ENCODE measurements at regions not wholly inside any gene's neighbourhood (a gene's known extent, or its start where the extent isn't known, plus 50 kb on each side); places are given as distances from the start of the nearest gene placed in this dataset.

DNA sequence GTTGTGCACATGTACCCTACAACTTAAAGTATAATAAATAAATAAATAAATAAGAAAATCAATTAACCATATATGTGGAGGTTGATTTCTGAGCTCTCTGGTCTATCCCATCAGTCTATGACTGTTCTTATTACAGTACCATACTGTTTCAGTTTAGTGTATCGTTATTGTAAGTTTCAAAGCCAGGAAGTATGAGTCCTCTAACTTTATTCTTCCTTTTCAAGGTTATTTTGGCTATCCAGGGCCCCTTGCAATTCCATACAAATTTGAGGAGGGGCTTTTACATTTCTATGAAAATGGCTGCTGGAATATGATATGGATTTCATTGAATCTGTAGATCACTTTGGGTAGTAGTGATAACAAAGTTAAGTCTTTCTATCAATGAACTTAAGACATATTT, 96.9 kb upstream of the BCL9 start:
- H3K27me3 ChIP-seq: no peaks in the 10 kb centered on the region
- no peak for DNase-seq (ENCODE audit: low read depth in 1 of 2, low spot score in 1 of 2)
- H3K27ac ChIP-seq: no peak overlapping the region
- no peaks in the 10 kb centered on the region for H3K9me3 ChIP-seq (ENCODE audit: low read depth)
- H3K36me3 ChIP-seq: no peaks in the 10 kb centered on the region
- no peaks in the 10 kb centered on the region for H3K4me1 ChIP-seq (ENCODE audit: low read depth)
- no peak overlapping the region for H3K4me3 ChIP-seq
- TF ChIP-seq, protein P1, sequence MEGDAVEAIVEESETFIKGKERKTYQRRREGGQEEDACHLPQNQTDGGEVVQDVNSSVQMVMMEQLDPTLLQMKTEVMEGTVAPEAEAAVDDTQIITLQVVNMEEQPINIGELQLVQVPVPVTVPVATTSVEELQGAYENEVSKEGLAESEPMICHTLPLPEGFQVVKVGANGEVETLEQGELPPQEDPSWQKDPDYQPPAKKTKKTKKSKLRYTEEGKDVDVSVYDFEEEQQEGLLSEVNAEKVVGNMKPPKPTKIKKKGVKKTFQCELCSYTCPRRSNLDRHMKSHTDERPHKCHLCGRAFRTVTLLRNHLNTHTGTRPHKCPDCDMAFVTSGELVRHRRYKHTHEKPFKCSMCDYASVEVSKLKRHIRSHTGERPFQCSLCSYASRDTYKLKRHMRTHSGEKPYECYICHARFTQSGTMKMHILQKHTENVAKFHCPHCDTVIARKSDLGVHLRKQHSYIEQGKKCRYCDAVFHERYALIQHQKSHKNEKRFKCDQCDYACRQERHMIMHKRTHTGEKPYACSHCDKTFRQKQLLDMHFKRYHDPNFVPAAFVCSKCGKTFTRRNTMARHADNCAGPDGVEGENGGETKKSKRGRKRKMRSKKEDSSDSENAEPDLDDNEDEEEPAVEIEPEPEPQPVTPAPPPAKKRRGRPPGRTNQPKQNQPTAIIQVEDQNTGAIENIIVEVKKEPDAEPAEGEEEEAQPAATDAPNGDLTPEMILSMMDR (IDR thresholded peaks at IDR 0.05; ENCODE audit: low read depth, low read length): no peak

DNA sequence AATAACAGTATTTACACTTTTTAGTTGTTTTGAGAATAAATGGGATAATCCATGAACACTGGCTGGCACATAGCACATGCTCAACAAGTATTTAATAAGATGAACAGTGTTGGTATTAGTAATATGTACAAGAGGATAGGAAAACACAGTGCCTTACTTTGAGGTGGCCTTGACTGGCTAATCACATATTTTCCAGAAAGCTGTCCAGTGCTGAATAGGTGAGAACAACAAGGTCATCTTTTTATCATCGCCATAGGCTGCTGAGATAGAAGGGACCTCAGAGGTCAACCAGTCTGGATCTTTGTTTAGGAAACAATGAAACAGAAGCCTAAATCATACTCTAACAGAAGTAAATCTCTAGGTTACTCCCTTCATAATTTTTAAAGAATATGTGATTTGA, 89.7 kb upstream of the BCL9 start:
- DNase-seq (ENCODE audit: low read depth in 1 of 2, low spot score in 1 of 2): no peak
- H3K27ac ChIP-seq: no peak overlapping the region
- TF ChIP-seq, protein P1 (IDR thresholded peaks at IDR 0.05; ENCODE audit: low read depth, low read length): no peak

DNA sequence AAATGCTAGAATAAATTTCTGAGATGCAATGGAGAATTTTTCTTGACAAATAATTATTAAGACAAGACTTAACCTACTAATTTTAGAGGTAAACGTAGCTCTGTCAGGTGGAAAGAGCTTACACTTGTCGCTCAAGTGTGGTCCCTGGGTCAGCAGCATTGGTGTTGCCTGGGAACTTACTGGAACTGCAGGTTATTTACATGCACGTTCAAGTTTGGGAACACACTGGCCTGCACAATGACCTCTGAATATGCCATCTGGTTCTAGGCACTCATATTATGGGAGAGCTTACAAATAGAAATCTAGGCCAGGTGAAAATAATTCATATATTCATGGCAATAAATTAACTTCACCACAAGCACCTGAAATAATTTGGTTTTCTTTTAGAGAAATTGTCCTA, 88.5 kb upstream of the BCL9 start:
- H3K36me3 ChIP-seq: no peaks in the 10 kb centered on the region
- no peak overlapping the region for H3K4me3 ChIP-seq
- TF ChIP-seq, protein P1 (IDR thresholded peaks at IDR 0.05; ENCODE audit: low read depth, low read length): no peak
- H3K27me3 ChIP-seq: no peaks in the 10 kb centered on the region
- H3K27ac ChIP-seq: no peak overlapping the region
- no peaks in the 10 kb centered on the region for H3K9me3 ChIP-seq (ENCODE audit: low read depth)
- no peaks in the 10 kb centered on the region for H3K4me1 ChIP-seq (ENCODE audit: low read depth)
- no peak for DNase-seq (ENCODE audit: low read depth in 1 of 2, low spot score in 1 of 2)

More for the DNA sequence above, 89.7 kb upstream of the BCL9 start:
- no peaks in the 10 kb centered on the region for H3K27me3 ChIP-seq
- H3K9me3 ChIP-seq (ENCODE audit: low read depth): no peaks in the 10 kb centered on the region
- no peaks in the 10 kb centered on the region for H3K36me3 ChIP-seq
- H3K4me1 ChIP-seq (ENCODE audit: low read depth): no peaks in the 10 kb centered on the region
- no peak overlapping the region for H3K4me3 ChIP-seq

DNA sequence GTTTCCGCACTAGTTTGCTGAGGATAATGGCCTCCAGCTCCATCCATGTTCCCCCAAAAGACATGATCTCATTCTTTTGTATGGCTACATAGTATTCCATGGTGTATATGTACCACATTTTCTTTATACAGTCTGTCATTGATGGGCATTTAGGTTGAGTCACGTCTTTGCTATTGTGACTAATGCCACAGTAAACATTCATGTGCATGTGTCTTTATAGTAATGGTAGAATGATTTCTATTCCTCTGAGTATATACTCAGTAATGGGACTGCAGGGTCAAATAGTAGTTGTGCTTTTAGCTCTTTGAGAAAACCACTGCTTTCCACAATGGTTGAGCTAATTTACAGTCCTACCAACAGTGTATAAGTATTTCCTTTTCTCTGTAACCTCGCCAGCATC, 78.3 kb upstream of the BCL9 start:
- Histone ChIP-seq H3K27me3 (no peaks in the 10 kb centered on the region), H3K9me3 (ENCODE audit: low read depth) (no peaks in the 10 kb centered on the region), H3K36me3 (no peaks in the 10 kb centered on the region), H3K4me1 (ENCODE audit: low read depth) (no peaks in the 10 kb centered on the region), H3K4me3 (no peak overlapping the region), H3K27ac (no peak overlapping the region)
- no peak for DNase-seq (ENCODE audit: low read depth in 1 of 2, low spot score in 1 of 2)
- TF ChIP-seq, protein P1 (IDR thresholded peaks at IDR 0.05; ENCODE audit: low read depth, low read length): no peak

DNA sequence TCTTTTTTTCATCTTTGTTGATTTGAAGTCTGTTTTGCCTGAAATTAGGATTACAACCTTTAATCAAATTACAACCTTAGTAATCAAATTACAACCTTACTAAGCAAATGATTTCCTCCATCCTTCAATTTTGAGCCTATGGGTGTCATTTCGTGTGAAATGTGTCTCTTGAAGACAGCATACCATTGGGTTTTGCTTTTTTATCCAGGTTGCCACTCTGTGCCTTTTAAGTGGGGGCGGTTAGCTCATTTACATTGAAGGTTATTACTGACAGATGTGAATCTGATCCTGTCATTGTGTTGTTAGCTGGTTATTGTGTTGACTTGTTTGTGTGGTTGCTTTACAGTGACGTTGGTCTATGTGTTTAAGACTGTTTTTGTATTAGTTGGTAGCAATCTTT, 74.8 kb upstream of the BCL9 start:
- no peak for DNase-seq (ENCODE audit: low read depth in 1 of 2, low spot score in 1 of 2)
- Histone ChIP-seq H3K9me3 (ENCODE audit: low read depth) (no peaks in the 10 kb centered on the region), H3K4me1 (ENCODE audit: low read depth) (no peaks in the 10 kb centered on the region), H3K36me3 (no peaks in the 10 kb centered on the region), H3K27me3 (no peaks in the 10 kb centered on the region), H3K4me3 (no peak overlapping the region), H3K27ac (no peak overlapping the region)
- TF ChIP-seq, protein P1 (IDR thresholded peaks at IDR 0.05; ENCODE audit: low read depth, low read length): no peak

DNA sequence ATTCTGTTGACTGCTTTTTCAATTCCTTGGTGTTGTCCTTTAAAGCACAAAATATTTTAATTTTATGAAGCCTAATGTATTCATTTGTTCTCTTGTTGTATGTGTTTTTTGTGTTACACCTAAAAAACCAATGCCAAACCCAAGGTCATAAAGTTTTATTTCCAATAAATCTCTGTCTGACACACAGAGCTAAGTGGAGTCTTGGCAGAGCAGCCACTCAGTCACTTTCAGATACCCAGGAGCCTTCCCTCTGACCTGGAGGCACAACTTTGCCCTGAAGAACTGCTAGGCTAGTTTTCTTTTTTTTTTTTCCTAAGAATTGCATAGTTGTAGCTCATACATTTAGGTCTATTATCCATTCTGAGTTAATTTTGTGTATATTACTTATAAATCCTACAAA, 71.2 kb upstream of the BCL9 start:
- no peaks in the 10 kb centered on the region for H3K36me3 ChIP-seq
- no peak for DNase-seq (ENCODE audit: low read depth in 1 of 2, low spot score in 1 of 2)
- H3K27me3 ChIP-seq: no peaks in the 10 kb centered on the region
- no peaks in the 10 kb centered on the region for H3K4me1 ChIP-seq (ENCODE audit: low read depth)
- TF ChIP-seq, protein P1 (IDR thresholded peaks at IDR 0.05; ENCODE audit: low read depth, low read length): no peak
- H3K4me3 ChIP-seq: no peak overlapping the region
- no peaks in the 10 kb centered on the region for H3K9me3 ChIP-seq (ENCODE audit: low read depth)
- no peak overlapping the region for H3K27ac ChIP-seq

All from cardiac muscle cell (in vitro differentiated cells and primary cell).